Embryonic facial prominence (tissue), 1 donor: ENCODE measurements at regions not wholly inside any gene's neighbourhood (a gene's known extent, or its start where the extent isn't known, plus 50 kb on each side); places are given as distances from the start of the nearest gene placed in this dataset.
A peak's percentile ranks its signal among the peaks of the same experiment; 100 is the strongest.
"Not testable (repeated sequence)": the region's sequence is repeated elsewhere in the genome, so short reads cannot be mapped to it uniquely, and the experiment has no call there.

Experiments used
- DNase-seq: peaks from one replicate; pipeline ENCODE4 v3.0.0-alpha.2; 2016; ENCODE audit errors: extremely low spot score

DNA sequence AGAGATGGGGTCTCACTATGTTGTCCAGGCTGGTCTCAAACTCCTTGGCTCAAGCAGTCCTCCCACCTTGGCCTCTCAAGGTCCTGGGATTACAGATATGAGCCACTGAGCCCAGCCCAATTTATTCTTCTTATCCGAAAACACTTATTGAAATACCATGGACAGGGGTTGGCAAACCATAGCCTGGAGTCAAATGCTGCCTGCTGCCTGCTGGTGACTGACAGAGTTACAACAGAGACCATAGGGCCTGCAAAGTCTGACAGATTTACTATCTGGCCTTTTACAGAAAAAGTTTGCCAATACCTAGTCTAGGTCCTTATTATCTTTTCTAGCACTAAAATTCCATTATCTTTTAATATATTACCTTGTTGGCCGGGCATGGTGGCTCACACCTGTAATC, 87.1 kb upstream of the ZNF281 start:
- no peak for DNase-seq

DNA sequence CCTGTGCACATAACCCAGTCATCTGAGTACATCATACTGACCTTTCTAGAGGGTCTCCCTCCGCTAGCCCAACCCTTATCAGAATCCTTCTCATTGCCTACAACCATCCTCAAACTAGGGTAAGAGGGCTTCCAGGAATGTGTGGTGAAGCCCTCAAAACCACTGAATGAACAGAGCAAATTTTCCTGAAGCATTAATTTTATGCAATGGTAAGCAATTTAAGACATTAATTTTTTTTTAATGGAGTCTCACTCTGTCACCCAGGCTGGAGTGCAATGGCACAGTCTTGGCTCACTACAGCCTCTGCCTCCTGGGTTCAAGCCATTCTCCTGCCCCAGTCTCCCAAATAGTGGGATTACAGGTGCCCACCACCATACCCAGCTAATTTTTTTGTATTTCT, 86.1 kb upstream of the ZNF281 start:
- no peak for DNase-seq

DNA sequence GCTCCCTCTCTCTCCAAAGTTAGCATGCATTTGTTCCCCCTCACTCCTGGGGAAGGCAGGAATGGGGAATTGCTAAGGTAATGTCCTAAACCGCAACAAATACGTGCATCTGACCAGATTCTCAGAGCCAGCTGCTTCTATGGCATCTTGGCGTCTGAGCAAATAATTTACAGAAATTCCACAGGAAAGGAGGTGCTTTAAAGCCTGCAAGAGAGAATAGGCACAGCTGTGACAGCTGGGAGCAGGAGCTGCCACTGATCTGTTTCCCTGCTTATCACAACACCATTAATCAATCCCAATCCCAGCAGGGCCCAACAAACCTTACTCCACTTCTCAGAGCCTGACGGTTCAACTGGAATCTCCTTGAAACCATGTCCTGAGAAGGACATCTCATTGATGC, 83.5 kb upstream of the ZNF281 start:
- DNase-seq = no peak

DNA sequence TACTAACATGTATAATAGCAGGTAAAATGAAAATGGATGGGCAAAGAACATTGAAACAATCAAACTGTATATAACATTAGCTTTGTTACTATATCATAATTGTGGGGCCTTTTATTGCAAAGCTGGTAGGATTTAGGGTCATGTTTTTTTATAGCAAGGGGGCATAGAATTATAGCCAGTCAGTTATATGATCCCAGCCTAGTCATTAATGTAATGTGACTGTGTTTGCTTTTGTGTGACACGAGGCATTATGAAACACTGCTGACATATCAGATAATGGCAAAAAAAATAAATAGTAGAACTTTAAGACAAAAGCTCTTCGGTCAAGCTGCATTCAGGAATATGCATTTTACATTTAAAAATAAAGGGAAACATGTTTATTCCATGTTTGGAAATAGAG, 81.3 kb upstream of the ZNF281 start:
- no peak for DNase-seq

DNA sequence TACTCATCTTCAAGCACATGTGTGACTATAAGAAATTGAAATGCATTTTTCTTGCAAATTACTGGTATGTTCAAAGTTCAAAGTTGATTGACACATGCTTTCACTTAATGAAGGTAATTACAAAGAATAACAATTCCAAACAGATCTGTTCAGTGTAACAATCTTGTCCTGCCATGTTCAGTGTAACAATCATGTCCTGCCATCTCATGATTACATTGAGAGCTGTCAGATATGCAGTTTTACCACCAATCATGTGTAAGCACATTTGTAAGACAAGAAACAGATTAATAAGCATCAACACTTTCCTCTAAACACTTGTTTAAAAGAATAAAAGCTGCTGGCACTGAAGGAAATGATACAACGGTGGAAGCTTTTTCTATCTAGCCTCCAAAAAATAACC, 80.3 kb upstream of the ZNF281 start:
- DNase-seq = no peak

DNA sequence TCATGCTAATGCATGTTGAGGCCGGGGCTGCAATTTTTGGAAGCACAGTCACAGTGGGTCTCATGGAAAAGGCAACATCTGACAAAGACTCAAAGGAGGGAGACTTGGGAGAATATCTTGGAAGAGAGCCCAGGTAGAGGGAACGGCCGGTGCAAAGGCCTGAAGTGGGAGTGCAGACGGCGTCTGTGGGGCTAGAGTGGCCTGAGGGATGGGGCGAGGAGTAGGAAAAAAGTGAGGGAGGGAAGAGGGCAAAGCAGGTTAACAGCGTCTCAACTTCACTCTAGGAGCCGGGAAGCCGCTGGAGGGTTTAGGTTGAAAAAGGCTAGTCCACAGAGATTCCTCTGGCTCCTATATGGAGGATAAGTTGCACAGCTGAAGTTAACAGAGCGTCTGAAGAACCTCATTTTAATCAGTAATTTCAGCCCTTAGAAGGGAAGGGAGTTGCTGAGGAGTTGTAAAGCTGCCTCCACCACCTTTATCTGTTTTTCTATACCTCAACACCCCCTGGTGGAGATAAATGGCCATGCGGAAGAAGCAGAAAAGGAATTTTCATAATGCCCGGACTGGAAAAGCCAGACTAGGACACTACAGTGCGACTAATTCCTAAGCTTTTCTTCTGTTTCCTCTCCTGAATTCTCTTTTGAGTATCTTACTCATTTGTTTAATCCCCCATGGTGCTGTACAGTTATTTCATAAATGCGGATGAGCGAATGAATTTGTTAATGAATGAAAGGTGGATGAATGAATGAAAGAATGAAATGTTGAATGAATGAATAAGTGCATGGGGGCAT, 78.7 kb upstream of the ZNF281 start:
- peak; percentile 64 for DNase-seq

DNA sequence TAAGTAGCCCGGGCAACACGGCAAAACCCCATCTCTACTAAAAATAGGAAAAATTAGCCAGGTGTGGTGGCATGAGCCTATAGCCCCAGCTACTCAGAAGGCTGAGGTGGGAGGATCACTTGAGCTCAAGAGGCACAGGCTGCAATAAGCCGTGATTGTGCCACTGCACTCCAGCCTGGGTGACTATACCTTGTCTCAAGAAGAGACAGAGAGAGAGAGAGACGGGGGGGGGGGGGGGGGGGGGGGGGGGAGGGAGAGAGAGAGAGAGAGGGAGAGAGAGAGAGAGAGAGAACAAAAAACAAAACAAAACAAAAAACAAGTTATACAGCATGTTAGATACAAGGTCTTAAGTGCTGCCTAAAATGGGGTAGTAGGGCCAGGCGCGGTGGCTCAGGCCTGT, 77.8 kb upstream of the ZNF281 start:
- DNase-seq = no peak

DNA sequence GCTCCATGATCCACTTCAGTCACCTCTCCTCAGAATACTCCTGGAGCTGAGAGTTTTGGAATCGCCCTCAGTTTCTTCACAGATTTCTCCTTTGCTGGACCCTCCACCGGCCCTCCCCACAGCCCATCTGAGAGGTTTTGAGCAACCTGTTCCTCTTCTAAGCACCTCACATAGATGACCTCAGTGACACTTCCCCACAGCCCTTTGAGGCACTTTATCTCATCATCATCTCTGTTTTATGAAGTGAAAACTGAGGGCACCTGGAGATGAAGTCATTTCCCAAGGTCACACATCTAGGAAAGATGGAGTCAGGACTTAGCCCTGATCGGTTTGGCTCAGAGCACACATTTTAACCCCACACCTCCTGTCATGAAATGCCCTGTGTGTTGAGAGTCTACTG, 76.8 kb upstream of the ZNF281 start:
- DNase-seq = no peak

DNA sequence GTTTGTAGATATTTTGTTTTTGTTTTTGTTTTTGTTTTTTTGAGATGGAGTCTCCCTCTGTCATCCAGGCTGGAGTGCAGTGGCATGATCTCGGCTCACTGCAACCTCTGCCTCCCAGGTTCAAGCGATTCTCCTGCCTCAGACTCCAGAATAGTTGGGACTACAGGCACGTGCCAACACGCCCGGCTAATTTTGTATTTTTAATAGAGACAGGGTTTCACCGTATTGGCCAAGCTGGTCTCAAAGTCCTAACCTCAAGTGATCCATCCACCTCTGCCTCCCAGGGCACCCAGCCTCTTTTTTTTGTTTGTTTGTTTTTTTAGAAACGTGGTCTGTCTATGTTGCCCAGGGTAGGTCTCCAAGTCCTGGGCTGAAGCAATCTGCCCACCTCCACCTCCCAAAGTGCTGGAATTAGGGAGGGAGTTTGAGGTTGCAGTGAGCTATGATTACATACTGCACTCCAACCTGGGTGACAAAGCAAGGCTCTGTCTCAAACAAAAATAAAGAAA, 74.7 kb upstream of the ZNF281 start:
- not testable (repeated sequence) for DNase-seq

DNA sequence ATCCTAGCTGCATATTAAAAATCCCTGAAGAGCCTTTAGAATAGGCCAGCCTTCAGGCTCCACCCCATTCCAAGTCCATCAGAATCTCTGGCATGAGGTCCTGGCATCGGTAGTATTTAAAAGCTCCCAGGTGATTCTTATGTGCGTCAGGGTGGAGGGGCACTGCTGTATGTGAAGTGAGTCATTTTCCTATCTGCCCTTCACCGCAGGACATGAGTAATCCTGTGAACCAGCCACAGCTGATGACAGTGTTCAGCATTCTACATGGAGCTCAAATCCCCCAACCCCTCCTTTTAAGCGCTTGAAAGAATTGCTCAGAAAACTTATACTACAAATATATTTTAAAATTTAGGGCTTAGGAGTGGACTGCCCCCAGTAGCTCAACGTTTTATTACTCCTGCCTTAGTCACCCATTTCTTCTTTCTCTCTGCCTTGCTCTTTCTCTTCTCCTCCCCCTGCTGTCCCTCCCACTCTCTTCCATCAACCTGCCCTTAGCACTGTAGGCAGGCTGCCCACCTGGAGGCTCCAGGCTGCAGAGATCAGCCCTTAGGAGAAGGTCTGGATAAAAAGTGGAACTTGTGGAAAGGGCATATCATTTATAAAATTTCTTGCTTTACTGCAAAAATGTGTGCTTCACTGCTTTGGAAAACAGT, 73.8 kb upstream of the ZNF281 start:
- DNase-seq = no peak

DNA sequence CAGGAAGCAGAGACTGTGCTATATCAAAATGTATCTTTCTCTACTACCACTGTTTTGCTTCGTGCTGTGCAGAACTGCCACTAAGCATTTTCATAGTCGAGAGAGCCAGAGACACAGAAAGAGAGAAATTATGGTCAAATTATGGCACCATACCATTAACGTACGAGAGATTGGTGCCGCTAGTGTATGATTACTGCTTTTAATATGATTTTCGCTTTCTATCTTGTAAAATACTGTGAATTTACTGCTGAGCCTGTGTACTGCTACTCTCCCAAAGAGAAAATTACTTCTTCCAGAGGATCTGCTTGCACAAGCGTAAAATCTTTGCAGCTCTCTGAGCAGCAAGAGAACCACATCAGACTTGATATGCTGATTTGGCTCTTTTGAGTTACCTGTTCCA, 71.1 kb upstream of the ZNF281 start:
- DNase-seq = no peak

DNA sequence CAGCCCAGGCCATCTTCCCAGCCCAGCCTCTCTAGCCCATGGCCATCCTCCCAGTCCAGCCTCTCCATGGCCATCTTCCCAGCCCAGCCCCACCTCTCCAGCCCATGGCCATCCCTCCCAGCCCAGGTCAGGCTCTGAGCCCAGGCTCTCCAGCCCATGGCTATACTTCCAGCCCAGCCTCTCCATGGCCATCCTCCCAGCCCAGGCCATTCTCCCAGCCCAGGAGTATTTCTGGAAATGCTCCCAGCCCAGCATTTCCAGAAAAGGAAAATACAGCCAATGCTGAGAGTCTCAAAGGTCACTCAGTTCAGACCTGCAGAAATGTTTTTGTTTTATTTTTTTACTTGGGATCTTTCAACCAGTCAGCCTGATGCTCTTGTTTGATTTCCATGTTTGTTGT, 70.0 kb upstream of the ZNF281 start:
- DNase-seq = no peak

DNA sequence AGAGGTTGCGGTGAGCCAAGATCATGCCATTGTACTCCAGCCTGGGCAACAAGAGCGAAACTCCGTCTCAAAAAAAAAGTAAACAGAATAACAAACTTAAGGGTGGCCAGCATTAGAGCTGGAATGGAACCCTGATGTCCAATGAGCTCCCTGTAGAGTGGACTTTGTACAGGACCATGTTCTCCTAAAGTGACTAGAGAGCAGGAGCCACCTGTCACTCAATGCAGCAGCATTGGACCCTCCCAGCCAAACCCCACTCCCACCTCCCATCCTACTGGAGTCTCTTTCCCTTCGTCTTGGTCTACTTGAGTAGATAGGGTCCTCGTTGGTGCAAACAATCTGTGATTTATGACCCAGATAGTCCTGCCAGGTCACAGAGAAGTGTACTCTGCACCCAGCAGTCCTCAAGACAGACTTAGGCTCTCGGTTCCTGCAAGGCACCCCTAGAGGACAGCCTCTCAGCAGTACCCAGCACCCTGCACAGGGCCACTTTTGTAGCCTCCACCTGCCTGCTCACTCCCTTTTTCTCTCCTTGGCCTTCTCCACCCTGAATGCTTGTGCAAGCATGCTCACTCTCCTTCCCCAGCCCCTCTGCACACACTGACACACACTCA, 69.2 kb upstream of the ZNF281 start:
- DNase-seq = no peak

DNA sequence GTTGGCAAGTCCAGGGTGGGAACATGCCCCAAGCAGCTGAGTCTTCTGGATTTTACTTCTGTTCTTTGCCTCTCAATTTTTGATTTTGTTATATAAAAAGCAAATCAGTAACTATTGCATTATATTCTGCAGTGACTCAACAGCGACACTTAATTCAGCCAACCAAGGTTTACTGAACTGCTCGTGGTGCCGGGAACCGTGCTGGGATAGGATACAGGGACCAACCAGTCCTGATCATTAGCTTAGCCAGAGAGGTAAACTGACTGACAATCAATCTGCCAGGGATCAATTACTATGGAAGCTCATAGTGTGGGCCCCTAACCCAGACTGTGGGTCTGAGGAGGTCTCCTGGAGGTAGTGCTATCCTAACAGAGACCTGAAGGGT, 68.4 kb upstream of the ZNF281 start:
- no peak for DNase-seq

DNA sequence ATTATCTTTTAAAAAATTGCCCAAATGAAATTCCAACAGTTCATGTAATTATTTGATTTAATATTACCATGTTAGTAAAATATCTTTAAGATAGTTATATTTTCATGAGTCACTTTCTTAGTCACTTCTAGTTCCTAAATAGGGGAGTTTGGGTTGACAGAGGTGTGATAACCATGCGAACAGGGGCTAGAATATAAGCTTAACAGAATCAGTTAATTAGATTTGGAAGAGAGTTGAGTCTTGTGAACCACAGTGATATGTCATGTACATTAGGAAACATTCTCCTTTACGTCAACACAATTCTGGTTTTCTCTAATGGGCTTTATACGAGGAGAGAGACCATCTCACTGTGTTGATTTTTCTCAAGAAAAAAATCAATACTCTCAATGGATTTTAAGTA, 64.8 kb upstream of the ZNF281 start:
- no peak for DNase-seq

DNA sequence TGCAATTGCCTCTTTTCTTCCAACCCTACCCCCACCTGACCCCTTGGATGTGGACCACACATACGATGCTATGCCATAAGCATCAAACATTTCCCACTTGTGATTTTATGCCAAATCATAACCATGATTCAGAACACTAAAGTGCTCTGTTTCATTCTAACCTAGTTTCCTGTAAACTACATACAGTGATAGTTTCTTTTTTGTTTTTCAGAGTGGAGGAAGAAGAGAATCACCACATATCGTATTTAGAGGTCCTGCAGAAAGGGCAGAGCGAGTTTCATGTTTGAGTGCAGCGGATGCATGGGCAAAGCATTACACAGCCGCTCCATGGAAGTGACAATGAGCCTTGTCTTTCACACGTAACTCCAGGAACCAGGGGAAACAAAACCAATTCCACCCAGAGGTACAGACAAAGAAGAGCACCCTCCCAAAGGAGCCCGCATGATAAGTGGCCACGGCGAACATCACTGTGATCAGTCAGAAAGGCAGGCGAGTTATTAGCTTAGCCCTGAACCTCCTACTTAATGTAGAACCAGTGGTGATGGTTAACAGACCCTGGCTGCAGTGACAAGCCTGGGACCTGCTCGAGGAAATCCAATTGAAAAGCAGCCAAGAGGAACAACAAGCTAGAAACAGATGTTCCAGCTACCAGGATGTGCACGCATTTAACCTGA, 64.0 kb upstream of the ZNF281 start:
- DNase-seq = no peak

DNA sequence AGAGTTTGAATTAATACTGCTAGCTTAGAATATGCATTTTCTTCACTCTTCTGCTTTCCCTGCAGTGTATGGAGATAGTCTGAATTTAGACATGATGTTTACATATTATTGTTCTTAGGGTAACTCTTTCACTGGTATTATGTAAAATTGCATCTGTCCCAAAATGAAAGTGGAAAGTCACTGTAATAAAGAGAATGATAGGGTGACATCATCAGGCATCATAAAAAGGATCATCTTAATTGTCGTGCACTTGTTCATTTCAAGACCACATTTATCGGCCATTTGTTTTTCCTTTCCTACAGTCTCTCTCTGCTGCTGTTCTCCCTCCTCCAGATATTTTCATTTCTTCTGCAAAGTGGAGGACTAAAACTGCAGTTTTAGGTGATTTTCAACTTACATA, 61.9 kb upstream of the ZNF281 start:
- no peak for DNase-seq

DNA sequence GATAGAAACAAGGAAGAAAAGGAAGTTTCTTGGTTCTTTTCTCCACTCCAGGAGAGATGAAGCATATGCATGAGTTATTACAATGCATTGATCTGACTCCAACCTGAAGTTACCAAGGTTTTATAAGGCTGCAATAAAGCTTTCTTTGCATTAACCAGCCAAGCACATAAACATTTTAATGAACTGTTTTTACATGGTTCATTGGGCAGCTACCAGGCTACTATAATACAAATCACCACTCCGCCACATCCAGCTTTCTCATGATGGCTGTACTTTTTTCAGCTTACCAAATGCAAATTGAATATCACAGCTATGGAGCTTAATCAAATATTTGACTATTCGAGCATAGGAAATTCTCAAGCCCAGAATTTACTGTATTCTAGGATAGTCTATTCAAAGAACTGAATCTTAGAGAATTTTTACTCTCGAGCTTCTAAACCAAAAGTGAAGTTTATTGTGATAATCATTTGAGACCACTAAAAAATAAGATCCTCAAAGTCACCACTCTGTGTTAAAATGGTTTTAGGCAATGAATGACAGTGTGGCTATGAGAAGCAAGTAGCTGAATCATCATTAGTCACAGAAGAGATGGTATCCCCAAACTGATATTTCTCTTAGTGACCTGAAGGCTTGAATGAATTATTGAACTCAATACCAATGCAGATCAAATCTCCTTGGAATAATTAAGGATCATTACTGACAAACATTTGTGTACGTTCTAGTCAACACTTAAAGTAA, 58.6 kb upstream of the ZNF281 start:
- no peak for DNase-seq

DNA sequence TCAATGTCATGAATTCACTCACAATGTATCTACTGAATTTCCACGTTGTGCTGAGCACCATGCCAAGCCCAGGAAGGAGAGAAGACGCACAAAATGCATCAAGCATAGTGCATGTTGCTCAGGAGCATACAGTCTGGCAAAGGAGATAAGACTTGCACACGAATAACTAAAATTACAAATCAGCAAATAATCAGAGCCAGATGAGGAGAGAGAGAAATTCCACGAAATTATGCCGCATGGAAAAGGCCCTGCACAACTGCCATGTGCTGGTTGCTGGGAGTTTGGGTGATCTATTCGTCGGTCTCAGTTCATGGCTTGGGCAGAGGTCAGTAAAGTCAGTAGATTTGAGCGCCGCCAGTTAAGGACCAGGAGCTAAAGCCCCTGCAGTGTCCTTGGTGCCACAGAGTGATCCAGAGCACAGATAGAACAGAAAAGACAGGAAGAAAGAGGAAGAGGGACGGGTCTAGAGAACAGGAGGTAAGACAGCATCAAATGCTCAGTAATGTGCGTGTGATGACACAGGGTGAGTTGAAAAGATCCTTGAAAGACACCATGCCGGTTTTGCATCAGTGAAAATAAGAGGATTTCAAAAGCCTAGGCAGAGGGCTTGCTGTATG, 55.1 kb upstream of the ZNF281 start:
- DNase-seq = no peak
